CD4-positive, alpha-beta T cell treated with Interleukin-15 for 1 hour (primary cell): ENCODE measurements at regions not wholly inside any gene's neighbourhood (a gene's known extent, or its start where the extent isn't known, plus 50 kb on each side); places are given as distances from the start of the nearest gene placed in this dataset.
"Not testable (repeated sequence)": the region's sequence is repeated elsewhere in the genome, so short reads cannot be mapped to it uniquely, and the experiment has no call there.

Experiments
- DNase-seq: peaks from one replicate; pipeline ENCODE4 v3.0.0-alpha.2; 2020

DNA sequence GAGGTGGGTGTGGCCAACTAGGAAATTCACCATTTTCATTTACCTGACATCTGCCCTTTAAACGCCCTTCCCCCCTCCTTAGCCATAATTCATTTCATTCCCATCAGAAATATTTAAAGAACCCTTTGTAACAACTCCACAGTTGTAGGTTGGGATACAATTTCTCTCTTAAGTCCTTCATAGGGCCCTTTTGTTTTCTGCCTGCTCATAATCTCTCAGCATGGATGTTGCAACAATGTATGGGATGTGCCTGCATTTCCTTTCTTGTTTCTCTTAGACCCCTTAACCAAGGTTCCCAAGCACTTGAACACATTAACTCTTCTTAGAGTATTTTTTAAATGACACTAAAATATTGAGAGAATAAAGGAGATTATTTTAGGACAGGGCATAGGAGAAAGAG, 51.7 kb upstream of the MYO10 start:
- DNase-seq: no peak

DNA sequence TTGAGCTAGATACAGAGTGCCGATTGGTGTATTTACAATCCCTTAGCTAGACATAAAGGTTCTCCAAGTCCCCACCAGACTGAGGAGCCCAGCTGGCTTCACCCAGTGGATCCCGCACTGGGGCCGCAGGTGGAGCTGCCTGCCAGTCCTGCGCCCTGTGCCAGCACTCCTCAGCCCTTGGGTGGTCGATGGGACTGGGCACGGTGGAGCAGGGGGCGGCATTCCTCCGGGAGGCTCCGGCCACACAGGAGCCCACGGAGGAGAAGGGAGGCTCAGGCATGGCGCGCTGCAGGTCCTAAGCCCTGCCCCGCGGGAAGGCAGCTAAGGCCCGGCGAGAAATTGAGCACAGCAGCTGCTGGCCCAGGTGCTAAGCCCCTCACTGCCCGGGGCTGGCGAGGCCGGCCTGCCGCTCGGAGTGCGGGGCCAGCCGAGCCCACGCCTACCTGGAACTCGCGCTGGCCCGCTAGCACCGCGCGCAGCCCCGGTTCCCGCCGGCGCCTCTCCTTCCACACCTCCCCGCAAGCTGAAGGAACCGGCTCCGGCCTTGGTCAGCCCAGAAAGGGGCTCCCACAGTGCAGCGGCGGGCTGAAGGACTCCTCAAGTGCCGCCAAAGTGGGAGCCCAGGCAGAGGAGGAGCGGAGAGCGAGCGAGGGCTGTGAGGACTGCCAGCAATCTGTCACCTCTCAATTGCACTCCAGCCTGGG, 54.9 kb upstream of the MYO10 start:
- DNase-seq: not testable (repeated sequence)

- no peak for DNase-seq
Observed at GRCh38 chr5:16992006-16992405, 55.9 kb upstream of the MYO10 start.

- no peak for DNase-seq
Observed at GRCh38 chr5:16992444-16992843, 56.4 kb upstream of the MYO10 start.

GRCh38 chr5:16994565-16994964, 58.5 kb upstream of the MYO10 start:
- no peak for DNase-seq

DNA sequence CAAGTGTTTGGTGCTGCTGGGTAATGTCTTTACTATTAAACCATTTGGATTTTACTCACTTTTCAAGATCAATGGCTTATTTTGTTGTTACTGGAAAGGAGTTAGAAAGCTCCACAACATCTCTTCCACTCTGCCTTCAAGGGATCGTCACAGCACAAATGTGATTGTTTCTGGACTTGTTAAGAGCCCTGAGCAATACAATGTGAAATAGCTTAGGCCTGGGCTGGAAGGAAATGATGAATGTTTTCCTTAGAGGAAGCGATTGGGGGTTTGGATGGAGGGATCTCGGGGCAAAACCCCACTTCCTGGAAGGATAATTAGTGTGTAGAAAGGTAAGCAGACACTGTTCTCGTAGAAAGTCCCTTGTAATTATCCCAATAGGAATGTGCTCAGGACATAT, 59.3 kb upstream of the MYO10 start:
- DNase-seq: no peak

DNA sequence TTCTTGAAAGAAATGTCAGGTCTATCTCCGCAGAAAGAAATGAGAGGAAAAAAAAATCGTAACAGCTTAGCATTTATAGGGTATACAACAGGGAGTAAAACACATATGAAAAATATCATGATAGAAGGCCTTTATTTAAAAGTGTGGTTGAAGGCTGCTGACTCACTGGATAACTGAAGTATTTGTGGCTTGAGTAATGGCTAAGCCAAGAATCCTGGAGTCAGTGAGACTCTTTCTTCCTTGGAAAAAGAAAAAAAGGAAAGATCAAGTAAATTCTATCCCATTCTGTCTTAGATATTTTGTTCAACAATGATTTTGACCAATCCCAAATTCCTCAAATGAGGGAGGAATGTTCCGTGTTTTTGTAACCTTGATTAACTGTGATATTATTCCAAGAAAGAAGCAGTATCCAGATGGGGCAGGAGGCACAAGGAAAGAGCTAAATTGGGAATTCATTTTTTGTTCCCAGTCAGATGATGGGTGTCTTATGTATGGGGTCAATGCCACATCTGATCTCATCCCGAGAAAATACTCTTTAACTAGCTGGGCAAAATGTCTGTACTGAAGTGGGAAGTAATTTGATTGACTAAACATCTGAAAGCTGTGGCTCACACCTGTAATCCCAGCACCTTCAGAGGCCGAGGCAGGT, 64.3 kb upstream of the MYO10 start:
- no peak for DNase-seq

- no peak for DNase-seq
Observed at GRCh38 chr5:17001428-17001827, 65.3 kb upstream of the MYO10 start.

- DNase-seq: no peak
Observed at GRCh38 chr5:17004441-17005106, 68.5 kb upstream of the MYO10 start.

GRCh38 chr5:17005107-17005828, 69.2 kb upstream of the MYO10 start:
- no peak for DNase-seq

DNA sequence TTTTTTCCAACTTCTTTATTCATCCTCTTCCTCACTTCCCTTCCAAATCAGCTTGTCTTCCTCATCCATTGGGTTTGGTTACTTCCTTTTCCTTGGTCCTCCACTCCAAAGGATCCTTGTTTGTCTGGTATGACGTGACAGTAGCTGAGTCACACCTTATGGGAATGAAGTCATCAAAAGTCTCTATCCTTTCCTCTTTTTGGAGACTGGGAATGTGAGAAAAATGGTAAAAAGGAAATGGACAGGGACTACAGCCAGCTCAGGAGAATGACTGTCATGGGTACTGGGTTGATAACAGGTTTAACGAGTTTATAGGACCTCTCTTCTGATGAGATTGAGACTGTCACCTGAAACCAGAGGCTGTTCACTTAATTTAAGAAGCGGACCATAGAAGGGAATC, 76.2 kb upstream of the MYO10 start:
- no peak for DNase-seq

GRCh38 chr5:17014686-17015085, 78.6 kb upstream of the MYO10 start:
- no peak for DNase-seq

DNA sequence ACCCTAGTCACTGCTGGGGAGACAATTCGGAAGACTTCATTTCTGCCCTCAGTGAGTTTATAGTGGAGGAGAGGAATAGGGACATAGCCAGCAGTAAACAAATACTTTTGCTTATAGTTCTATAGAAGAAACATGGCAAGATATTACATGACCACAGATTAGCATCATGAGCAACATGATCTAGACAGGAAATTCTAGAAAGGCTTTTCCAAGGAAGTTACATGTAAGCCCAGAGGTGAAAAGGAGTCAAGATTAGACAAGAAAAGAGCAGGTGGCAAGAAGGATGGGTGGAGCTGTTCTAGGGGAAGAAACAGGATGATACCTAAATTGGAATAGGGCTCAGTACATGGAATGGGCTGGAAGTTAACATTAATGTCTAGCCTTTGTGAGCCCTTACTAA, 82.8 kb upstream of the MYO10 start:
- no peak for DNase-seq

DNA sequence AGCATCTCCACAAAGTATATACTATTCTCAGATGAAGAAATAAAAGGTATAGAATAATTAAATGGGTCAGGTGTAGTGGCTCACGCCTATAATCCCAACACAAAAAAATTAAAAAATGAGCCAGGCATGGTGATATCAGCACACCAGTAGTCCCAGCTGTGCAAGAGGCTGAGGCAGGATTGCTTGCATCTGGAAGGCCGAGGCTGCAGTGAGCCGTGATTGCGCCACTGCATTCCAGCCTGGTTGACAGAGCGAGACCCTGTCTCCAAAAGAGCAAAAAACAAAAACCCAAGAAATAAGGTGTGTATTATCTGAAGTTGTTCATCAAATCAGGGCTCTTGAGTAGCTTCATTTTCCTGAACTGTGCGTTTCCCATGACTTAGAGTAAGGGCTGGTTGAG, 83.2 kb upstream of the MYO10 start:
- no peak for DNase-seq

- no peak for DNase-seq
Observed at GRCh38 chr5:17020678-17021601, 84.9 kb upstream of the MYO10 start.

DNA sequence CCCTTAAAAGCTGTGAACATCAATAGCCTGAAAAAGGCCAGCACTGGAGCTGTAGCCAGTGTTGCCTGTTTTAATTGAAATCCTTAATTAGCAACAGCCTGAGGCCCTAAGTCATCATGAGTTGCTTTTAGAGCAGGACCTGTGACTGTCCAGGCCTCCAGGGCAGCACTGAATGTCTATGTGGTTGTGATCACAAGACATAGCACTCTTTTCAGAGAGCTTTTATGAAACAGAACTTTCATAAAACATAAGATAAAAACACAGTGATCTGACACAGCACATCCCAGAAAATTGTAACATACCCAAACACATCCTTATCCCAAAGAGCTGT, 85.5 kb upstream of the MYO10 start:
- DNase-seq: no peak

DNA sequence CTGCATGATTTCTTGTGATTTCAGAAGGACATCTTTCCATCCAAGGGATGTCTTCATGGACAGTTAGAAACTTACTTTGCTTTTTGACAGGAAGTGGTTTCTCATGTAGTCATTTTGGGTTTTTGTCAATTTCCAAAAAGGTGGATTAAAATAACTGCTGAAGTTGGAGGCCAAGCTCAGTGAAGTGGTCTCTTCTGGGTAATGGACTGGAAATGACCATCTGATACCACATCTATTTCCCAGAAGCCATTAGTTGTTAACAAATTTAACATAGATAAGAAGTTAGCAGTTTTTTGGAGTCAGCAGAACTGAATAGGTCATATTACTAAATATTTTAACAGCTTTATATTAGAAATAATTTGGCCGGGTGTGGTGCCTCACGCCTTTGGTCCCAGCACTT, 86.2 kb upstream of the MYO10 start:
- DNase-seq: no peak

DNA sequence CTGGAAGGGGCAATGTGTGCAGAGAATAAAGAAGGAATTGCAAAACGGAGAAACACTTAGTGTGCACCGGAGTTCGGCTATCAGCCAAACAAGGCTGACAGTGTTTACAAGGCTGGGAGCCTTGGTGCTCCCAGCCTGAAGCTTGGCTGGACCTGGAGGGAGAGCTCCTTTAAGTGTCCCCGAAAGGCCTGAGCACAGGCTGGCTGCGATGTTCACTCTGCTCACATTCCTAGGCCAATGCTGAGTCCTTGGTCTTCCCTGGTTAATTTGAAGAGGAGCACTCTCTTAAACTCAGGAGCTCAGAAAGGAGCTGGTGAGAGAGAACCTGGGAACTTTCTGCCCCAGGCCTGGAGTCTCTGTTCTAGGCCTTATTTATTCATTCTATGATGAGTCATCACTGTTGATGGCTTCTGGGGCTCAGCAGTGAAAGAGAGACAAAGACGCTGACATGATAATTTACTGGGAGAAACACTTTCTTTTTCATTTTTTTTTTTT, 88.6 kb upstream of the MYO10 start:
- DNase-seq: no peak

GRCh38 chr5:17031659-17032277, 95.7 kb upstream of the MYO10 start:
- DNase-seq: not testable (repeated sequence)

DNA sequence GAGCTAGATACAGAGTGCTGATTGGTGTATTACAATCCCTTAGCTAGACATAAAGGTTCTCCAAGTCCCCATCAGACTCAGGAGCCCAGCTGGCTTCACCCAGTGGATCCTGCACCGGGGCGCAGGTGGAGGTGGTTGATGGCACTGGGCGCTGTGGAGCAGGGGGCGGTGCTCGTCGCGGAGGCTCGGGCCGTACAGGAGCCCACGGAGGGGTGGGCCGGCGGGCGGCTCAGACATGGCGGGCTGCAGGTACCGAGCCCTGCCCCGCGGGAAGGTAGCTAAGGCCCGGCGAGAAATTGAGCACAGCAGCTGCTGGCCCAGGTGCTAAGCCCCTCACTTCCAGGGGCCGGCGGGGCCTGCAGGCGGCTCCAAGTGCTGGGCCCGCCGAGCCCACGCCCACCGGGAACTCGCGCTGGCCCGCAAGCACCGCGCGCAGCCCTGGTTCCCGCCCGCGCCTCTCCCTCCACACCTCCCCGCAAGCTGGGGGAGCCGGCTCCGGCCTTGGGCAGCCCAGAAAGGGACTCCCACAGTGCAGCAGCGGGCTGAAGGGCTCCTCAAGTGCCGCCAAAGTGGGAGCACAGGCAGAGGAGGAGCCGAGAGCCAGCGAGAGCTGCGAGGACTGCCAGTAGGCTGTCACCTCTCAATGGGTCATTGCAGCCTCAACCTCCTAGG, 96.4 kb upstream of the MYO10 start:
- DNase-seq: not testable (repeated sequence)

DNA sequence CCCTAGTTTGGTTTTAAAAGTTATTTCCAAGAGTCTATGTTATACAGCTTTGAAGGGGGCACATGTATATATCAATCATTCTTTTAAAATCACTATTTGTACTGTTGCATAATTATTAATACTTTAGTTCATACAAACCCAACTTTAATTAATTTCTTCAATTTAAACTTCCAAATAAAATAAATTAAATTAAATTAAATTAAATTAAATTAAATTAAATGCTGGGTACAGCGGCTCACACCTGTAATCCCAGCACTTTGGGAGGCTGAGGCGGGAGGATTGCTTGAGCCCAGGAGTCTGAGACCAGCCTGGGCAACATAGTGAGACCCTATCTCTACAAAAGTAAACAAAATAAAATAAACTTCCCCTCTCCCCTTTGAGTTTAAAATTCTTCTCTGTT, 98.9 kb upstream of the MYO10 start:
- not testable (repeated sequence) for DNase-seq
